Superior temporal gyrus (tissue), 1 donor: ENCODE measurements at regions not wholly inside any gene's neighbourhood (a gene's known extent, or its start where the extent isn't known, plus 50 kb on each side); places are given as distances from the start of the nearest gene placed in this dataset.

Experiments used
- DNase-seq: peaks from one replicate; pipeline ENCODE4 v3.0.0-alpha.2; 2016; ENCODE audit errors: extremely low spot score

DNA sequence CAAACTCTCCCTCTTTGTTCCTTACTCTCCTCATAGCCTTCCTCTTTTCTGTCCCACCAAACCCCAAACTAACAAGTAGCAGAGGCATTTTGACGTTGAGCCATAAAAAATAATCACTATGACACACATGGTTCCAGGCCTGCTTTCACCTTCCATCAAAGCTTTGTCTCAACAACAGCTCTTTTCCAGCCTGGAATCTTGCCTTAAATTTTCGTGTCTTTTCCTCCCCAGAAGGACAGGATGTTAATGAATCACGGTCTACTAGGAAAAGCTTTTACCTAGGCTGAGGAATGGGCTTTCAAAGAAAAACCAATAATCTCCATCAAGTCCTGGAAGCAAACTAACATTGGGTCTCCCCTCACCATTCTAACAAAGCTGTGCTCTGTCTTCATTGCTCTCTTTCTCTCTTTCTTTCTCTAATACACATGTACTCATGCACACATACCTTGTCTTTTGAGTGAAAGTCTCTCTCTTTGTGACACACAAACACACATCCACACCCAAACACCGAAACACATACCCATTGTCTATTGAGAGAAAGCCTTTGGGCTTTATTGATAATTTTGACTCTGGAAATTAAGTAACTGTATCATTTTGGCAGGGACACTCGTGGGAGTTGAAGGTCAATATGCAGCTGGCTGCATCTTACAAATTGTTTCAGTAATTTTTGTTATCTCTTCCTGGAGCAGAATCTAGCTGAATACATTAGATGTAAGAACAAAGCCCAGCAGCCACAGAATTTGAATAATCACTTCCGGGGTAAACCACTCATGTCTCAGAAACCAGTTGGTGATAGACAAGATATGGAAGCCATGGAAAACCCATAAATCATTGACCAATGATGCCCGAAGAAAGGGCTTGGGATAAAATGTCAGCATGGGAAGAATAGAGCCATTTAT, 107.4 kb upstream of the SLC4A7 start:
- no peak for DNase-seq

DNA sequence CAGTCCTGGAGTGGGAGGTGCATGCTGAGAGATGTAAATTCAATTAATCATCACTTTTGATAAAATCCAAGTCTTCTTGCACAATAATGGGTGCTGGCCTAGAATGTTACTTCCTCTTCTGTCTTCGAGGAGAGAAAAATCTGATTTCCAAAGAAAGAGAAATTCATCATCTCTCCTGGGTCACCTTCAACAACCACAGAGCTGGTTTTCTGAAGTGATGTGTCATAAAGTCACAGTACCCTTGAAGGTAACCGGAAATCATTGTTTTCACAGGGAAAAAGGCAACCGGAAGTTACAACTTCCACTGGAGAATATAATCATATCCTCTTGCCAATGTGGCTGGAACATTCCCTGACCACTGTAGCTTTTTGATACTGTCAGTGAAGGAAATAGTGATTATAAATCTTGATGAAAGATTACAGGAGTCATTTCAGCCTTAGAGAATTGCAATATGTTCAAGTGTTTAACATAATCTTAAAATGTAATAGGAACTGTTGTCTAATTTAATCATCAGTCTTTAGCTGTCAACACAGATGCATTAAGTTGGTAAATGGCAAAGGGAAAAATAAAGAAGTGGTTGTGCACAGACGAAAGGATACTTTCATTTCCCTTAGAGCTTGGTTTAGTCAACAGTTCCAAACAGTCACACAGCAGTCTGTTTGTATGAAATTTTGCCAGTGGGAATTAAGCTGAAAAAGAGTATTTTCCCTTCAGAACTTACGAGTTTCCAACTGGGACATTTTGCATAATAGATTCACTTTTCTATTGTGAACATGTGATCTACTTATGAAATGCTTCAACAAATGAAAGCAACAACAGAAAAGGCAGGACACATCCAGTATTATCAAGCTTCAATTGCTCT, 106.5 kb upstream of the SLC4A7 start:
- peak; percentile 61 for DNase-seq

DNA sequence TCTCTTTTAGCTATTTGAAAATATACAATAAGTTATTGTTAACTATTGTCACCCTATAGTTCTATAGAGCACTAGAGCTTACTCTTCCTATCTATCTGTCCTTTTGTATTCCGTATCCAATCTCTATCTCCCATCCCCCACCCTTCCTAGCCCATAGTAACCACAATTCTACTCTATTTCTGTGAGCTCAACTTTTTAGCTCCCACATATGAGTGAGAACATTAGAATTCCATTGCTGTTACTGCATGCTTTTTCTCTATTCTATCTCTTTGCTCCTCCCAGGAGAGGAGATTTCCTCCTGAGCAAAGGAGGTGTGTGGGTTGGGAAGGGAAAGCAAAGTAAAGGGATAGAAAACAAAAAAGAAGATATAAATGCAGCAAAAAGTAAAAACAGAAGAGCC, 105.6 kb upstream of the SLC4A7 start:
- DNase-seq, result no peak

DNA sequence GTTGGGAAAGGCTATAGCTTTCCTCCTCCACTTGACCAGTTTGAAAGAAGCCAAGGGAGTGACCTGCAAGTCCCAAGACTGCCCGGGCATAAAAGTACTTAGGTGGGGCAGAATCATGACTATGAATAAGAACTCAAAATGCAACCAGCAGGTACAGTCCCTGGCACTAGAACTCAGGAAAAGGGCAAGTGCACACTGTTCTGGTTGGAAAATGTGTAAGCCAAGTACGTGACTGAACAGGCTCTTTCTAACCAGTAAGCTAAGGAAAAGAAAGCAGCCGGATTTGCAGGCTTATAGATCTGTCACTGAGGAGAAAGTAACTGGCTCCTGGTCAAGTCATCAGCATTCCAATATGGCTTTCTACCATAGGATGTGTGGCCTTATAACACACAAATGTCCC, 101.2 kb upstream of the SLC4A7 start:
- no peak for DNase-seq

DNA sequence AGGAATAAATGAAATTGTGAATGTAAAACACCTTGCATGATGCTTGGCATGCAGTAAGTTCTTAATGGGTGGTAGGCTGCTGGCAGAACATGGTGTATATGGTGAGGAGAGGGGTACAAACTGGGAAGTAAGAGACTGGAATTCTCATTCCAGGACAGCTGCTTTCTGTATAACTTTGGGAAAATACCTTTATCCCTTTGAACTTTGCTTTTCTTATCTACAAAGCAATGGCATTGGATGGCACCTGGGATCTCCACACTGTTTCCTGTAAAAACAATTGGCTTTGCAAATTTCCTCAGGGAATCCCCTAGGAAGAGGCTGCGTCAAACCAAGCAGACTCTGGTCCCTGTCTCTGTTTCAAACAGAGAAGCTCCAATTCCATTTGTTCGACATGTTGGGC, 100.7 kb upstream of the SLC4A7 start:
- DNase-seq, result no peak

DNA sequence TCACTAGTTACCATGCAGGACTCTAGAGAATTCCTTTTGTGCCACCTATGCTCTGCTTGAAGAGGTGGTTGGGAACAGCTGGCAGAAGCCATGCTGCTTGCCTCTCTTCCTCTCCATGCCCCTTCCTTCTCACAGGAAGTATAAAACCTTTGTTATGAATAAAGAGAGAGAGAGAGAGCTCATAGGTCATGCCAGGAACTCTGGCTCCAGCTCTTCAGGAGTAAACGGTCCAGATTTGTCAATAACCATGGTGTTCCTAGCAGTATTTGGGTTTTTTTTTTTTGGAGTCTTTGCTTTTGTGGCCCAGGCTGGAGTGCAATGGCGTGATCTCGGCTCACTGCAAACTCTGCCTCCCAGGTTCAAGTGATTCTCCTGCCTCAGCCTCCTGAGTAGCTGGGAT, 97.7 kb upstream of the SLC4A7 start:
- DNase-seq, result no peak

DNA sequence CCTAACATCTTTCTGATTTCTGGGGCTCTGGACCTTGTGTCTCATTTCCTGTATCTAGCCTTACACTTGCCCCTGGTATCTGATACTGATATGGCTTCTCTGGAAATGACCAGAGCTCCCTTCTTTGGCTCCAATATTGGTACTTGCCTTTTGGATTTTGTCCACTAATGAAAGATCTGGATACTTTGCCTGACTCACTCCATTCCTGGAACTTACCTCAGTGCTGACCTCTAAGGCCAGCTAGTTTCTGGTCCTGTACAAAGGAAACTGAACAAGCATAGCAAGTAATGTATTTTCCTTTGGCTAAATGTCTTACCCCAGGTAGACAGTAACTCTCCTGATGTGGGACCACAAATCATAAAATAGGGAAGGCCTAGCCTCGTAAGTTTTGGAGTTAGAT, 93.8 kb upstream of the SLC4A7 start:
- DNase-seq, result no peak

DNA sequence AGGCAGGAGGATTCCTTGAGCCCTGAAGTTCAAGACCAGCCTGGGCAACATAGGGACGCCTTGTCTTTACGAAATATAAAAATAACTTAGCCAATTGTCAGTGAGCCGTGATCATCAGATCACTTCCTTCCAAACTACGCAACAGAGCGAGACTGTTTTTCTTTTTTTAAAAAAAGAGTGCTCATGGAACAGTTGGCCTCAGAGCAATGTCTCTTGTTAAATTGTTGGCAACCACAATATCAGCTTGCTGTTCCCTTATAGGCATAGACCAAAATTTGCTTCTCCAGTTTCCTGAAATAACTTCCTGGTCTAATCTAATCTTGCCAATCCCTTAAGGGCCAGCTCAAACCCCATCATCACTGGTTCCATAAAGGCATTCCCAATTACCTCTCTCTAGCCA, 93.3 kb upstream of the SLC4A7 start:
- no peak for DNase-seq

DNA sequence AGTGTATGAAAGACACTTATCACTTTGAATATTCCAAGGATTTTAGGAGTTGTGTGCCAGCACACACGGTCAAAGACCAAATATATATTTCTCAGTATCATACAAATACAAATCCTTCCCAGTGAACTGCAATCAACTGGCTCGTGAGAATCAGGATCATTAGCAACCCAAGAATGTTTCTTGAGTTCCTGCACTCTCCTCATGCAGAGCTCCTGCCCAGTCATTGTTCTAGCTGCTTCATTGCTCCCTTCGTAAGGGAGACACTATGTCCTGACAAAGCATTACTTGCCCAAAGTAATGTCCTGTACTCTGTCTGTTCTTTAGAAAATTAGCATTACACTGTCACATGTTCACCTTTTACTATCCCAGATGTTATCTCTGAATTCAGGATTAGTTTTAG, 92.0 kb upstream of the SLC4A7 start:
- no peak for DNase-seq

DNA sequence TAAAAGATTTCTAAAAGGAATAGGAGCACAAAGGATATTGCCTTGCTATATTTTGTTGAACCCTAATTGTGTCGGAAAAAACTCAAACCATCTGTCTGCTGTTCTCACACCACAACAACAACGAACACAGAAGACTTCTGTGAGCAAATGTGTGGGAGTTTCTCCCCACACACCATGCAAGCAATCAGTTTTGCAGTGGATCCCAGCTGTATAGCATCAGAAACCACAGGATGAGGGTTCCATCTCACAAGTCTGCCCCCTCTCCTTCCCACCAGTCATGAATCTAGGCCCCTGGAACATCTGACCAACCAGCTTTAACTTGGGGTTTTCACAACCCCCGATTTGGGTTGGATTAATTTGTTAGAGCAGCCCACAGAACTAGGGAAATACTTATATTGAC, 91.3 kb upstream of the SLC4A7 start:
- DNase-seq, result no peak

DNA sequence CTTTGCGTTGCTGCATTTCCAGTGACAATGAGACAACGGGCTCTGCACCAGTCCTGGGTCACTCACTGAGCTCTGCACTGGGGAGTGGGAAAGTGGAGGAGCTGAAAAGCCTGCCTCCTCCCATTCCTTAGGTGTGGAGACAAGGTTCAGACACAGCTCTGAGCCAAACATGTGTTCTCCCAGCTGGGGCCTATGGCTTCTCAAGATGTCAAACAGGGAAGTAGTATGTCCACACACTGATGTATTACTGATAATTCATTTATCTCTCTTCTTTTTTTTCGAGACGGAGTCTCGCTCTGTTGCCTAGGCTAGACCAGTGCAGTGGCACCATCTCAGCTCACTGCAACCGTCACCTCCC, 90.2 kb upstream of the SLC4A7 start:
- no peak for DNase-seq

DNA sequence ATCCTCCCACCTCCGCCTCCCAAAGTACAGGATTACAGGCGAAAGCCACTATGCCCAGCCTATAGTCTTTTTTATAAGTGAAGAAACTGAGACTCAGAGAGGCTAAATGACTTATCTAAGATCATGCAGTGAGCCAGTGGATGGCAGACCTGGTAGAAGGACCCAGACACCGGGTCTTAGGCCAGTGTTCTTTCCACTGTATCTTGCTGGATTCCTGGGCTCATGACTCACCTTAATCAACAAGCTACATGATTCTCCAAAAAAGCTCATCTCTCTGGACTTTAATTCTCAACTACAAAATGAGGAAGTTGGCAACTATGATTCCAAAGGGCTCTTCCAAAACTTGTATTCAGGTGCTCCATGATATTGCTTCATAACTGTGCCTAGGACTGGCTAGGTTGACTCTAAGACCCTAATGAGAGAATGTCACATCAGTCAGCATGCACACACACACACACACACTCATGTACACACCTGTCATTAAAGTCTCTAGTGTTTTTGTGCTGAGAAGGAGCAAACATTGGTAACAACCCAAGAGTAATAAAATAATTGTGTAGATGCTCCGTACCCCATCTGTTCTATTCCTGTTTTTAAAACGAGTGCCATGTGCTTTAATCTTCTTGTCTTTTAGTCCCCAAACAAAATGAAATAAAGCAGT, 89.7 kb upstream of the SLC4A7 start:
- no peak for DNase-seq

DNA sequence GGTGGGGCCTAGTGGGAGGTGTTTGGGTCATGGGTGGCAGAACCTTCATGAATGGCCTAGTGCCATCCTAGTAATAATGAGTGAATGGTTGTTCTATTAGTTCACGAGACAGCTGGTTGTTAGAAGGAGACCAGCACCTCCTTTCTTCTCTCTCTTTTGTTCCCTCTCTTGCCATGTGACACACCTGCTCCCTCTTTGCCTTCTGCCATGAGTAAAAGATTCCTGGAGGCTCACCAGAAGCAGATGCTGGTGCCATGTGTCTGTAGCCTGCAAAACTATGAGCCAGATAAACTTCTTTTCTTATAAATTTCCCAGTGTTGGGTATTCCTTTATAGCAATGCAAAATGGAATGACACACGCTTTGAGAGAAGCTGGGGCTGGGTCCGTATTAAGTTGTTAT, 89.0 kb upstream of the SLC4A7 start:
- no peak for DNase-seq

DNA sequence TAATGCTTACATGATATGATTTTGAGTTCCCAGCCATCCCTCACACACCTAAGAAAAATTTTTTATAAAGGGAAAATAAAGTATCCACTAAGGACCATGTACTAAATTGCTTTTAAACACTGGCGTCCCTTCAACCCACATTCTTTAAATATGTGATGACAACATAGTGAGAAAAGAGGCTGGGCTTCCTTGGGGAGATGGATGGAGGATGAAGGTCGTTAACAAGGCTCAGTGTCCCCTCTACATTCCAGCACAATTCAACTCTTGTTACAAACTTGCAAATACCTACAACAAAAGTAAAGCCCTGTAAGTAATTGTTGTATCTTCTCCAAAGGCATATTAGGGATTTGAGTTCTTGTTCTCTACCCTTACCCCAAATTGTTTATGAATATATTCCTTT, 87.2 kb upstream of the SLC4A7 start:
- no peak for DNase-seq

DNA sequence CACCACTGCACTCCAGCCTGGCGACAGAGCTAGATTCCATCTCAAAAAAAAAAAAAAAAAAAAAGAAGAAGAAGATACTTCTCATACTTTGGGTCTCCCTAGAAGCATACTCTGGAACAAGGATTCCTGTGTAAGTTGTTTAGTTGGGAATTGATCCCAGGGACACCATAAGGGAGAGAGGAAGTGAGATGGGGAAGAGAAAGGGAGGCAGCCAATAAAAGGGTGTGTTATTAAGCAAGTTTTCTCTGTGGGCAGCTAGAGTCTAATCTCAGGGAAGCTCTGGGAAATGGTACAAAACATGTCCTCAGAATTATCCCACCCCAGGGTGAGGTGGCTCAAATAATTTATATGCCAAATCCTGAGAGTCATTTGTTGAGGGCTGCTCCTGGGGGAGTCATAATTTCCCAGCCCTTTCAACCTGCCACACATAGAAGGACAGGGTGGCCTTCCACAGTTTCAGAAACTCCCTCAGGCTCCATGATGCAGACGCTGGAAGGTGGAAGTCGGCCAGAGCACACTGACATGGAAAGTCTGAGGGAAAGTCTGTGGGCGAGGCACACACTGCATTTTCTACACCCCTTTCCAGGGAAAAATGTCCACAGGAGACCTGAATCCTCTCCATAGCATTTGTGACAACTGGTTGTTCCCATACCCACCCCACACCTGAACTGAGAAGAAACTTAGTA, 86.4 kb upstream of the SLC4A7 start:
- DNase-seq, result no peak

DNA sequence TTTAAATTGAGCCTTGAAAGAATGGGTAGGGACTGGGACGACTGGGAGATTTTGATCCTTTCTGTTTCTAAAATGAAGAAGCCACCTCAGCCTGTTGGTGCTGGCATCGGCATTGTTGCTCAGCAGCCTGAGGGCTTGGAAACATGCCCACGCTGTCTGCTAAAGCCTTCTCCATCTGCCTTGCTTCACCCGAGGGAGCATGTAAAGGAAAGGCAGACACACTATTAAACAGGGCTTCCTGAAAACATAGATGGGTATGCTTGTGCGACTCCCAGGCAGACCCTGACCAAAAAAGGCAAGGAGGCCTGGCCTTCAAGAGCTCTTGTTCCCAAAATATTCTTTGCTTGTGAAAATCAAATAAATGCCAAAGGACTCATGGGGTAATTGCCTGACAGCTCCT, 84.2 kb upstream of the SLC4A7 start:
- peak; percentile 69 for DNase-seq

DNA sequence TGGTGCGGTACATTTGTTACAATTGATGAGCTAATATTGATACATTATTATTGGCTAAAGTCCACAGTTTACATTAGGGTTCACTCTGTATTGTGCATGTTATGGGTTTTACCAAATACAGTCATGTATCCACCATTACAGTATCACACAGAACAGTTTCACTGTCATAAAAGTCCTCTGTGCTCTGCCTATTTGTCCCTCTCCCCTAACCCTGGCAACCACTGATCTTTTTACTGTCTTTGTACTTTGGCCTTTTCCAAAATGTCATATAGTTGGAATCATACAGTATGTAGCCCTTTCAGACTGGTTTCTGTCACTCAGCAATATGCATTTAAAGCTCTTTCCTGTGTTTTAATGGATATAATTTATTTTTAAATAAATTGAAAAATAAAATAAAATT, 83.1 kb upstream of the SLC4A7 start:
- no peak for DNase-seq

DNA sequence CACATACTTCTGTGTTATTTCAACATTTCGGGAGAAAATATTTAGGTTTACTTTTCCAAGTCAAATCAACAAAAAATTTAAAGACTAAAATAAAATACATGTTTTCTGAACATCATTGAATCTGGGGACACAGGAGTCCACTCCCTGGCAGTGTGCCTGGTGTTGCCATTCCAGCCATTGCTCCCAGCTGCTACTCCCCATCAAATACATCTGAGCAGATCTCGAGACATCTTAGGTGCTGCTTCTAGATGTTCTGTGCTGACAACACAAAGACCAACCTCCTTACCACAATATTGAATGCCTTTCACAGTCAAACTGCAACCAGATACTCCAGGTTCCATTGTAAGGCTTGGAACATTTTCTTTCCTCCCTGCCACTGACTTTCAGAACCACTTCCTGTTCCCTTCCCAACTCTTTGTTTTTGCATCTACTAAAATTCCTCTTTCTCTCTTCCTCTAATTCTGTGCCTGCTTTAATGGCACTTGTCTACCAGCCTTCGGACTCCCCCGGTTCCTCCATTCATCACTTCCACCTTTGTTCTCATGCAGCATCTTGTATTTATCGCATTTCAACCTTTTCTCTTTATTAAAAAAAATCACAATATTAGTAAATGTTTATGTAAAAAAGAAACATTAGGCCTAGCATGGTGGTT, 81.1 kb upstream of the SLC4A7 start:
- no peak for DNase-seq

DNA sequence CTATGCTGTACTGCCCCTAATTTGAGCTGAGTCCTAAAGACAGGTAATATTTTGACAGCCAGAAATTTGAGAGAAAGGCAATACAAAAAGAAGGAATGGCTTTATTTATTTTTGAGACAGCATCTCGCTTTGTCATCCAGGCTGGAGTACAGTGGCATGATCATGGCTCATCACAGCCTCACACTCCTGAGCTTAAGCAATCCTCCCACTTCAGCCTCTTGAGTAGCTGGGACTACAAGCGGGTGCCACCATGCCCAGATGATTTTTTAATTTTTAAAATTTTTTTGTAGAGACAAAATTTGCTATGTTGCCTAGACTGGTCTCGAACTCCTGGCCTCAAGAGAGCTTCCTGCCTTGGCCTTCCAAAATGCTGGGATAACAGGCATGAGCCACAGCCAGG, 77.4 kb upstream of the SLC4A7 start:
- no peak for DNase-seq

DNA sequence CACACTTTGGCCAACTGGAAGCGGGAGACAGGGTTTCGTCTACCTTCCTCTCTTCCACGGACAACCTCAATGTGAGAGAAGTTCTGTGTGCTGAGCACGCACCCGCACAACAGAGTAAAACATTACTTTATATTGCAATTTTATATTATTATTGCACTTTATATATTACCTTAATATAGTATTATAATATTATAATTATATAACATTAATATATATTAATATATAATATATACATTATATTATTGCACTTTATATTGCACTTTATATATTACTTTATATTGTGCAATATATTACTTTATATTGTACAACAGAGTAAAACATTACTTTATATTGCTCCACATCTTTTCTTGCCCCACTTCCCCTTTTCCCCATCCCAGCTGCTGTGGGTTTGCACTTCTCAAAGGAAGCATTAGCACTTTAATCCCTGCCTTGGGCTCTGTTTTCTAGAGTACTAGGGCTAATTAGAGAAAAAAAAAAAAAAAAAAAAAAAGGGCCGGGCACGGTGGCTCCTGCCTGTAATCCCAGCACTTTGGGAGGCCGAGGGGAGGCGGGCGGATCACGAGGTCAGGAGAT, 76.4 kb upstream of the SLC4A7 start:
- no peak for DNase-seq

DNA sequence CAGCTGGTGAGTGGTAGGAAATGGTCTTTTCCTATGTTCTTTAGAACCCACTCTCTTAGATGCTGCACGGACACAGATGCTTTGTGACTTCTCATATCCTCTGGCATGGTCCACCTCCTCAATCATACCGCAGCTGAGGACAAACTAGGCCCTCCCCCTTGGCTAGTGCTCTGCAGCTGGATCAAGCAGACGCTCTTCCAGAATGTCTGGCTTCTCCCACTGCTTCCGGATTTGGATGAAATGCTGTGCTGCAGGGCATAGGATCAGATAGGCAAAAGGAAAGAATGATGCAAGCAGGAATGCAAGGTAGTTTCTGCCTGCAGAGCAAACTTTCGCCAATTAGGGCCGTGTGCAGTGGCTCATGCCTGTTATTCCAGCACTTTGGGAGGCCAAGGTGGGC, 75.7 kb upstream of the SLC4A7 start:
- no peak for DNase-seq
